ENCODE measurements at regions not wholly inside any gene's neighbourhood (a gene's known extent, or its start where the extent isn't known, plus 50 kb on each side); places are given as distances from the start of the nearest gene placed in this dataset.
A peak's percentile ranks its signal among the peaks of the same experiment; 100 is the strongest.

DNA sequence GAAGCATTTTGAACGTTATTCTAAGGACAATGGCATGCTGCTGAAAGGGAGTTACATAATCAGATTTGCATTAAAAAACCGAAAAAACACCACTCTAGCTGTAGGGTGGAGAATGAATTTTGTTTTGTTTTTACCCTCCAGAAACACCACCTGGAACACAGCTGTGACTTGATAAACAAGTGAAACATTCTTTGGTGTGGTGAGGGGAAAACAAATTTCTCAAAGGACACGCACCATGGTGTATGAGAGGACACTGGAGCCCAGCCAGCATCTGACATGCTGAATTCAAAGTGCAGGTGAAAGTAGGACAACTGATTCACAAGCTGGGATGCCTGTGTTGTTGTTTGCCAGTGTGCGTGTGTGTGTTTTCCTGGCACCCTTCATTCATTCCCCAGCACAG is 554.5 kb upstream of the TBL1XR1 start:
- DNase-seq (ENCODE audit: low spot score in 2 of 2): no peak
- H3K4me3 ChIP-seq: no peak overlapping the region
- no peaks in the 10 kb centered on the region for H3K4me1 ChIP-seq
- TF ChIP-seq, protein P1, sequence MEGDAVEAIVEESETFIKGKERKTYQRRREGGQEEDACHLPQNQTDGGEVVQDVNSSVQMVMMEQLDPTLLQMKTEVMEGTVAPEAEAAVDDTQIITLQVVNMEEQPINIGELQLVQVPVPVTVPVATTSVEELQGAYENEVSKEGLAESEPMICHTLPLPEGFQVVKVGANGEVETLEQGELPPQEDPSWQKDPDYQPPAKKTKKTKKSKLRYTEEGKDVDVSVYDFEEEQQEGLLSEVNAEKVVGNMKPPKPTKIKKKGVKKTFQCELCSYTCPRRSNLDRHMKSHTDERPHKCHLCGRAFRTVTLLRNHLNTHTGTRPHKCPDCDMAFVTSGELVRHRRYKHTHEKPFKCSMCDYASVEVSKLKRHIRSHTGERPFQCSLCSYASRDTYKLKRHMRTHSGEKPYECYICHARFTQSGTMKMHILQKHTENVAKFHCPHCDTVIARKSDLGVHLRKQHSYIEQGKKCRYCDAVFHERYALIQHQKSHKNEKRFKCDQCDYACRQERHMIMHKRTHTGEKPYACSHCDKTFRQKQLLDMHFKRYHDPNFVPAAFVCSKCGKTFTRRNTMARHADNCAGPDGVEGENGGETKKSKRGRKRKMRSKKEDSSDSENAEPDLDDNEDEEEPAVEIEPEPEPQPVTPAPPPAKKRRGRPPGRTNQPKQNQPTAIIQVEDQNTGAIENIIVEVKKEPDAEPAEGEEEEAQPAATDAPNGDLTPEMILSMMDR (IDR thresholded peaks at IDR 0.05): no peak
- no peak for TF ChIP-seq POLR2AphosphoS5 (IDR thresholded peaks at IDR 0.05)
- no peak for TF ChIP-seq POLR2A (IDR thresholded peaks at IDR 0.05)
- no peaks in the 10 kb centered on the region for H3K36me3 ChIP-seq
- H3K27me3 ChIP-seq: no peaks in the 10 kb centered on the region
- intact Hi-C loops (cut with DNase I; ENCODE audit: low total_unique reads): no loop called here
- H3K27ac ChIP-seq: no peak overlapping the region
- no peaks in the 10 kb centered on the region for H3K9me3 ChIP-seq

DNA sequence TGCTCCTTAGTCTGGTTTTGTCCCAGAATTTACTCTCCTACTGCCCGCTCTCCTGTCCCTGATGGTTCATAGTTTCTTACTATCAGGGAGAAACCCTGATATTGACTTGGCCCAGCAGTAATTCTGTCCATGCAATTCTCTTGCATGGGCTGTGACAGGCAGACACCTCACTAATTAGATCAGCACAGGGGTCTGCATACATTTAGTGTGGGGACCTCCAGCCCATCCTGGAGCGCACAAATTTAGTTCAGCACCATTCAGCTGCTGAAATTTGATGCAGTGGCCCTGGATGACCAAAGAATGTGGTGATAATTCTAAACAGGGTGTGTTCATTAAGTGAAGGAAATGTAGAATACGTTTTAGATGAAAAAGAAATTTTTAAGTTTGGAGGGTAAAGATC is 555.5 kb upstream of the TBL1XR1 start:
- intact Hi-C loops (cut with DNase I; ENCODE audit: low total_unique reads): no loop called here
- Histone ChIP-seq H3K36me3 (no peaks in the 10 kb centered on the region), H3K27ac (no peak overlapping the region), H3K4me3 (no peak overlapping the region), H3K9me3 (no peaks in the 10 kb centered on the region), H3K27me3 (no peaks in the 10 kb centered on the region), H3K4me1 (no peaks in the 10 kb centered on the region)
- DNase-seq (ENCODE audit: low spot score in 2 of 2): no peak
- TF ChIP-seq POLR2AphosphoS5 (IDR thresholded peaks at IDR 0.05) (no peak), POLR2A (IDR thresholded peaks at IDR 0.05) (no peak)
- TF ChIP-seq, protein P1 (IDR thresholded peaks at IDR 0.05): no peak

DNA sequence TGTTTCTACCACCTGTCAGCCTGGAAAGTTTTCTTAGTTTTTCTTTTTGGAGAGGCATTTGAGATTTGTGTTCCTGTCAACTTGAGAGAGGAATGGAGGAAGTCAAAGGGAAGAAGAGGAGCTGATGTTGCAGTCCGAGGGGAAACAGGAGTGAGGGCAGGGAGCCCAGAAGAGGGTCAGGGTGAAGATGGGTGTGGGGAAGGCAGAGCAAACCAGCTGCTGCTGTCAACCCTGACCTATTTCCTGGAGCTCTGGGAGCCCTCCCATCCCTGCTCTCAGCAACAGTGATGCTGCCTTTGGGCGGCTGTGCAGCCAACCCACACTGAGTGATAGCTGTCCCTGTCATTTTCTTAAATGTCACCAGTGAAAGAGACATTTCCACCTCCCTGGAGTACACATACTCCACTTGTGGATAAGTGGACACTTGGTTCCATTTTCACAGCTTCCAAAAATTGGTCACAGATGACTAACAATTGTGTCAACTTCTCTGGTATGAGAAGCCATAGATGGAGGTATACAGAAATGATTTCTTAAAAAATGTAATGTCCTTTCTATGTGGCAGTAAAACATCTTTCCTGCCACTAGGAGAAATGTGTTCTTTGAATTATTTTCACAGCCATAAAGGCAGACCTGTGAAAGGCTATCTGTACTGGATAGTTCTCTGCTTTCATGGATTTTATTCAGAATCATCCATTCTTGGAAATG is 556.3 kb upstream of the TBL1XR1 start:
- TF ChIP-seq, protein P1 (IDR thresholded peaks at IDR 0.05): no peak
- no peak for TF ChIP-seq POLR2AphosphoS5 (IDR thresholded peaks at IDR 0.05)
- no peak for TF ChIP-seq POLR2A (IDR thresholded peaks at IDR 0.05)
- Histone ChIP-seq H3K27ac (peak overlapping the region in 1 of 2 donors; percentile 10), H3K9me3 (no peaks in the 10 kb centered on the region), H3K4me3 (no peak overlapping the region), H3K4me1 (no peaks in the 10 kb centered on the region), H3K27me3 (no peaks in the 10 kb centered on the region), H3K36me3 (no peaks in the 10 kb centered on the region)
- DNase-seq (ENCODE audit: low spot score in 2 of 2): no peak
- intact Hi-C loops (cut with DNase I; ENCODE audit: low total_unique reads): no loop called here

DNA sequence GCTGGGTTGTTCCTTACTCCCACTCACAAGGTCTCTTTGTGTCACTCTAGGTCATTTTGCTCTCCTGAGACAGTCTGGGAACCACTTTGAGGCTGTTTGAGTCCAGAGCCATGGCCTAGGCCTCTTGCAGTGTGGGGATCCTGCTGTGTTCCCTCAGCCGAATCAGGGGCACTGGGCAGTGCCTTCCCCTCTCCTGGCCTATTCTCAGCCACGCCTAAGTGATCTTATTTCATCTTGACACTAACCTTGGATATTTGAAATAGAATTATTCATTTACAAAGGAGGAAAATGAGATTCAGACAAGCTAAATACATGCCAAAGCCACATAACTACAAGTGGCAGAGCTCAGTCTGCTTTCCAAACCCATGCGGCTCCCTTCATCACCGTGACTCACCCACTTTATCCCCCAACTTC is 557.2 kb upstream of the TBL1XR1 start:
- Histone ChIP-seq H3K27ac (no peak overlapping the region), H3K4me3 (no peak overlapping the region), H3K4me1 (no peaks in the 10 kb centered on the region), H3K9me3 (no peaks in the 10 kb centered on the region), H3K36me3 (no peaks in the 10 kb centered on the region), H3K27me3 (no peaks in the 10 kb centered on the region)
- intact Hi-C loops (cut with DNase I; ENCODE audit: low total_unique reads): no loop called here
- TF ChIP-seq, protein P1 (IDR thresholded peaks at IDR 0.05): no peak
- no peak for DNase-seq (ENCODE audit: low spot score in 2 of 2)

DNA sequence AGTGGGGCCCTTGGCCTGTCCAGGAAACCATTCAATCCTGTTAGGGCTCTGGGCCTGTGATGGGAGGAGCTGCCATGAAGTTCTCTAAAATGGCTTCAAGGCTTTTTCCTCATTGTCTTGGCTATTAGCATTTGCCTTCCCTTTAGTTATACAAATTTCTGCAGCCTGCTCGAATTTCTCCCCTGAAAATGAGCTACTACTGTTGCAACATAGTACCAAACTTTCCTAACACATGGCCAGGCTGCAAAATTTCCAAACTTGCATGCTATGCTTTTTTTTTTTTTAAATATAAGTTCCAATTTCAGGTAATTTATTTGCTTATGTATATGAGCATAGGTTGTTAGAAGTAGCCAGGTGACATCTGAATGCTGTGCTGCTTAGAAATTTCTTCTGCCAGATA is 560.8 kb upstream of the TBL1XR1 start:
- no peaks in the 10 kb centered on the region for H3K36me3 ChIP-seq
- TF ChIP-seq, protein P1 (IDR thresholded peaks at IDR 0.05): no peak
- TF ChIP-seq POLR2AphosphoS5 (IDR thresholded peaks at IDR 0.05) (no peak), POLR2A (IDR thresholded peaks at IDR 0.05) (no peak)

More for the DNA sequence above, 560.8 kb upstream of the TBL1XR1 start:
- no peaks in the 10 kb centered on the region for H3K4me1 ChIP-seq
- H3K4me3 ChIP-seq: no peak overlapping the region
- intact Hi-C loops (cut with DNase I; ENCODE audit: low total_unique reads): no loop called here
- H3K27me3 ChIP-seq: no peaks in the 10 kb centered on the region
- H3K9me3 ChIP-seq: no peaks in the 10 kb centered on the region
- no peak overlapping the region for H3K27ac ChIP-seq
- DNase-seq (ENCODE audit: low spot score in 2 of 2): no peak

Data from breast epithelium (tissue), 4 donors.